DND-41 (cell line): ENCODE measurements at regions not wholly inside any gene's neighbourhood (a gene's known extent, or its start where the extent isn't known, plus 50 kb on each side); places are given as distances from the start of the nearest gene placed in this dataset.

Source experiments
- EZH2 ChIP-seq: IDR thresholded peaks from 3 replicates; pipeline ENCODE4 v1.6.1; 2012; ENCODE audit warnings: borderline replicate concordance, low read depth, mild to moderate bottlenecking, moderate library complexity, low read length, inconsistent platforms; ENCODE audit not compliant: severe bottlenecking
- TF ChIP-seq, protein P1 (sequence below): IDR thresholded peaks from 2 replicates; pipeline ENCODE4 v1.5.1; 2012; ENCODE audit warnings: borderline replicate concordance, low read length, moderate library complexity, mild to moderate bottlenecking; ENCODE audit not compliant: poor library complexity, severe bottlenecking; ENCODE audit errors: extremely low read depth

DNA sequence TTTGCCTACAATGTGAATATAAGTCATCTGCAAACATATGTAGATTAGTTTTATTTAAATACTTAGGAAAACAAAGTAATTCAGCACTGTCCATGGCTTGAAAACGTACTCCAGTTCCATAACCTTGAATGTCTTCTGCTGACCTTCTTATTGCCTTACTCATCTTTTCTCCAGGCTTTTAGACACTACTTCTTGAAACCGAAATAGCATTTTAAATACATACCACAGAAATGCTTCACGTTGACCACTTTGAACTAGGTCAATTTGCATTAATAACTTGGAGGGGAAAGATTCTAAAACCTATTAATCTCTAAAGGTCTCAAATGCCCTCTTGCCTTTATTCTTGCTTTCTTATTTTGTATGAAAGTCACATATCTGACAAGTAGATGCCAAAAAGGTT, 995.4 kb upstream of the ACO1 start:
- no peak for TF ChIP-seq EZH2
- TF ChIP-seq, protein P1, sequence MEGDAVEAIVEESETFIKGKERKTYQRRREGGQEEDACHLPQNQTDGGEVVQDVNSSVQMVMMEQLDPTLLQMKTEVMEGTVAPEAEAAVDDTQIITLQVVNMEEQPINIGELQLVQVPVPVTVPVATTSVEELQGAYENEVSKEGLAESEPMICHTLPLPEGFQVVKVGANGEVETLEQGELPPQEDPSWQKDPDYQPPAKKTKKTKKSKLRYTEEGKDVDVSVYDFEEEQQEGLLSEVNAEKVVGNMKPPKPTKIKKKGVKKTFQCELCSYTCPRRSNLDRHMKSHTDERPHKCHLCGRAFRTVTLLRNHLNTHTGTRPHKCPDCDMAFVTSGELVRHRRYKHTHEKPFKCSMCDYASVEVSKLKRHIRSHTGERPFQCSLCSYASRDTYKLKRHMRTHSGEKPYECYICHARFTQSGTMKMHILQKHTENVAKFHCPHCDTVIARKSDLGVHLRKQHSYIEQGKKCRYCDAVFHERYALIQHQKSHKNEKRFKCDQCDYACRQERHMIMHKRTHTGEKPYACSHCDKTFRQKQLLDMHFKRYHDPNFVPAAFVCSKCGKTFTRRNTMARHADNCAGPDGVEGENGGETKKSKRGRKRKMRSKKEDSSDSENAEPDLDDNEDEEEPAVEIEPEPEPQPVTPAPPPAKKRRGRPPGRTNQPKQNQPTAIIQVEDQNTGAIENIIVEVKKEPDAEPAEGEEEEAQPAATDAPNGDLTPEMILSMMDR: no peak
